K562 (cell line): ENCODE measurements at regions not wholly inside any gene's neighbourhood (a gene's known extent, or its start where the extent isn't known, plus 50 kb on each side); places are given as distances from the start of the nearest gene placed in this dataset.

Experiments used
- ATAC-seq: fragments of 200-7000 bp; cut with Tn5 transposase; 3 replicates; pipeline ENCODE4 v1.9.1; 2020; ENCODE audit warnings: moderate library complexity
- BruUV-seq: library from RNA; stranded (reverse); fragments of 400-500 nt; replicated peaks from 2 replicates; lab custom pipeline; 2021; lab: Mats Ljungman, UMichigan
- CTCF ChIA-PET: fragments of 300-600 bp; formaldehyde crosslinking; extraction: SDS; loops from one replicate; lab custom pipeline; 2021; ENCODE audit warnings: low intra/inter-chr PET ratio; lab: Yijun Ruan, JAX
- POLR2A ChIA-PET: fragments of 300-600, 350-650 bp; sonication (Branson Sonifier 250); formaldehyde crosslinking; extraction: SDS; loops from one replicate; lab custom pipeline; 2021; ENCODE audit warnings: antibody characterized with exemption, inconsistent platforms; lab: Yijun Ruan, JAX
- DNase-seq, 4 experiments: peaks; one replicate each; pipeline versions ENCODE4 v3.0.0 to v3.0.0-alpha.2; 2011 to 2018; ENCODE audit warnings: low spot score in 3 of 4, mixed read lengths in 3 of 4; ENCODE audit errors: extremely low read depth in 1 of 4
- FAIRE-seq: peaks from 2 replicates; lab custom pipeline; 2011; peaks lifted over from hg19 to GRCh38; lab: Jason Lieb, UNC
- H2AFZ ChIP-seq: 2 replicates; pipeline ENCODE4 v1.6.0; 2011; ENCODE audit warnings: low read depth, low read length, control low read depth, inconsistent platforms
- H3K27ac ChIP-seq: fragments of 200-600 bp; 3 replicates; pipeline ENCODE4 v1.8.0; 2011; ENCODE audit warnings: low read depth, mild to moderate bottlenecking, control low read depth, inconsistent platforms, low read length, moderate library complexity, mixed read lengths; ENCODE audit errors: extremely low read depth
- H3K27me3 ChIP-seq, 2 experiments: fragments of 300-600 bp in 1 of 2; 2 replicates in 1 of 2; 3 replicates in 1 of 2; pipeline versions ENCODE4 v1.6.0 to v1.8.0; 2011; ENCODE audit warnings: inconsistent platforms in 2 of 2, low read length in 2 of 2, mild to moderate bottlenecking in 1 of 2, mixed read lengths in 1 of 2, moderate library complexity in 1 of 2; ENCODE audit not compliant: control insufficient read depth in 2 of 2, insufficient read depth in 2 of 2
- H3K36me3 ChIP-seq: fragments of 300-600 bp; 3 replicates; pipeline ENCODE4 v1.8.0; 2011; ENCODE audit warnings: mild to moderate bottlenecking, low read length, inconsistent platforms; ENCODE audit not compliant: control insufficient read depth, insufficient read depth
- H3K4me1 ChIP-seq, 2 experiments: fragments of 200-600 bp in 1 of 2; replicated peaks in 1 of 2; 2 replicates in 1 of 2; 3 replicates in 1 of 2; pipeline versions ENCODE4 v1.5.1 to v1.8.0; 2011; ENCODE audit warnings: inconsistent platforms in 2 of 2, low read length in 2 of 2, mild to moderate bottlenecking in 1 of 2, mixed read lengths in 1 of 2, moderate library complexity in 1 of 2; ENCODE audit not compliant: control insufficient read depth in 2 of 2, insufficient read depth in 2 of 2
- H3K4me2 ChIP-seq: 2 replicates; pipeline ENCODE4 v1.6.1; 2011; ENCODE audit warnings: low read length, control low read depth, inconsistent platforms, mixed read lengths; ENCODE audit not compliant: insufficient read depth
- H3K4me3 ChIP-seq: fragments of 200-600 bp; sonication (generic), shearing (Covaris generic); 2 replicates; pipeline ENCODE4 v1.5.1; 2016; ENCODE audit warnings: control low read depth, inconsistent platforms
- H3K79me2 ChIP-seq: fragments of 200-600 bp; 3 replicates; pipeline ENCODE4 v1.8.0; 2011; ENCODE audit warnings: low read length, inconsistent platforms; ENCODE audit not compliant: control insufficient read depth, insufficient read depth
- H3K9ac ChIP-seq, 2 experiments: 2 replicates each; pipeline versions ENCODE4 v1.6.0 to v1.6.1; 2011; ENCODE audit warnings: low read depth in 2 of 2, low read length in 2 of 2, control low read depth in 1 of 2, inconsistent platforms in 1 of 2, mild to moderate bottlenecking in 1 of 2, mixed read lengths in 1 of 2; ENCODE audit not compliant: insufficient read depth in 1 of 2
- H3K9me1 ChIP-seq: one replicate; pipeline ENCODE4 v1.6.0; 2011; ENCODE audit warnings: inconsistent platforms, mild to moderate bottlenecking, low read length, moderate library complexity; ENCODE audit not compliant: control insufficient read depth, insufficient read depth
- H3K9me3 ChIP-seq: replicated peaks from 2 replicates; pipeline ENCODE4 v1.5.1; 2011; ENCODE audit warnings: low read depth, low read length, inconsistent platforms; ENCODE audit not compliant: control insufficient read depth, insufficient read depth
- H4K20me1 ChIP-seq: replicated peaks from 2 replicates; pipeline ENCODE4 v1.6.1; 2011; ENCODE audit warnings: low read length, inconsistent platforms, mixed read lengths; ENCODE audit not compliant: control insufficient read depth, insufficient read depth
- MYC ChIP-seq, 2 experiments: fragments of 250-450 bp in 1 of 2; sonication (Bioruptor Pico) in 1 of 2; IDR thresholded peaks; 2 replicates each; pipeline versions ENCODE4 v1.5.1 to v1.6.1; 2012 to 2021; ENCODE audit warnings: low read depth in 2 of 2, borderline replicate concordance in 1 of 2, improper control_type of control experiment in 1 of 2, low read length in 1 of 2, mild to moderate bottlenecking in 1 of 2, moderate library complexity in 1 of 2
- RCOR1 ChIP-seq, 2 experiments: IDR thresholded peaks; 2 replicates each; pipeline ENCODE4 v1.6.1; 2012; ENCODE audit warnings: low read depth in 2 of 2, low read length in 2 of 2, borderline replicate concordance in 1 of 2, improper control_type of control experiment in 1 of 2
- SOX6 ChIP-seq: fragments of 450-650 bp; IDR thresholded peaks from 2 replicates; pipeline ENCODE4 v1.6.1; 2014; ENCODE audit warnings: mild to moderate bottlenecking
- ZNF347 ChIP-seq: fragments of 450-650 bp; formaldehyde crosslinking; IDR thresholded peaks from 2 replicates; pipeline ENCODE4 v1.4.0; 2020; ENCODE audit warnings: low read depth, mild to moderate bottlenecking, moderate library complexity
- WGBS: fragments of 100-300 bp; shearing (Covaris generic); methylation state at CpG from one replicate; pipeline ENCODE4 v1.1.6; 2016; ENCODE audit warnings: low coverage, mixed read lengths; ENCODE audit not compliant: insufficient coverage; ENCODE audit errors: missing lambda C conversion rate; 5-methylcytosine and 5-hydroxymethylcytosine counted together
- in situ Hi-C: fragments of 300-500 bp; cut with MboI; formaldehyde crosslinking; loops from 4 replicates; pipeline ENCODE4 v1.15.0; 2018; ENCODE audit warnings: inconsistent platforms, mixed read lengths
- intact Hi-C: fragments of 100-400 bp; cut with micrococcal nuclease; formaldehyde crosslinking; loops from 2 replicates; pipeline ENCODE4 v1.14.2; 2022

DNA sequence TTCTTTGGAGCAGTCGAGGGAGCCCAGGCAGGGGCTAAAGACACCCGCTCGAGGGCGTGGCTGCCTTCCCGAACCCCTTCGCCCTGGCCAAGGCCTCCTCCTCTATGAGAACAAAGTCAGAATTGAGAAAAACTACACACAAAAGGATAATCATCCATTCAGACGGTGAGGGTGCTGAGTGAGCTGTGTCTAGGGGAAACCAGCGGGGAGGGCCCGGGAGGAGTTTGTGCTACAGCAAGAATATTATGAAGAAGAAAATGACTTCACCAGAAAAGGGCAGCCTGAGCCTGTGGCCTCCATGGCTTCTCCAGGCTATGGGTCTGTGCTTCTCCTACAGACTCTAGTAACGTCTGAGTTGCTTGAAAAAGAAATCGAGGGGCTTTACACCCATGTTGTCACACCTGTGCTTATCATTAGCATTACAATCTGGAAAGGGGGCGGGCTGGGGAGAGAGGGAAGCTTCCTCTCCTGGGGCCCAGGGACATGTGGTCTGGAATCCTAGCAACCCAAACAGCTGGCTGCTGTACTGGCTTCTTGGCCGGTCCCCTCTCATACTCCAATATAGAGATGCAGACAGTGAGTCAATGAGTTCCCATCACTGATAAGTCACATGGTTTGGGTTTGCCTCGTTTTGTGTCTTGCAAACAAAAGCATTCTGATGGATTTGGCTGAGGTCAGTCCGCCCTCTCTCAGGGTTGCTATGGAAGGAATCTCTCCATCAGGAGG, 52.0 kb upstream of the ARL4C start:
- no peaks in the 10 kb centered on the region for H3K9me3 ChIP-seq
- DNase-seq (no peak), FAIRE-seq (no peak), ATAC-seq (no peak)
- BruUV-seq, result no TSS peak
- H3K4me2 ChIP-seq, result no peak overlapping the region
- intact Hi-C loops, result loop anchor here (5.0 to 10.0 kb wide), 3 partner anchors 74 to 692 kb away; no protein-coding TSS in a partner anchor
- ChIA-PET CTCF (no interaction called here), POLR2A (no interaction called here)
- TF ChIP-seq ZNF347 (CRISPR knock-in tag) (no peak), MYC (IDR thresholded peaks at IDR 0.05; ENCODE audit: low read depth, low read length) (no peak), MYC (CRISPR knock-in tag; IDR thresholded peaks at IDR 0.05; ENCODE audit: borderline replicate concordance, low read depth) (no peak), SOX6 (no peak), RCOR1 (IDR thresholded peaks at IDR 0.05; ENCODE audit: borderline replicate concordance in 1 of 2, low read depth in 2 of 2, low read length in 2 of 2) (no peak)
- H3K36me3 ChIP-seq, result no peaks in the 10 kb centered on the region
- H3K27ac ChIP-seq, result no peak overlapping the region
- in situ Hi-C loops, result loop anchor here (10.0 to 25.0 kb wide), 2 partner anchors 556 to 687 kb away; partner anchors contain the start of genes HJURP and MSL3B
- no peak overlapping the region for H3K4me3 ChIP-seq
- no peak overlapping the region for H2AFZ ChIP-seq
- H4K20me1 ChIP-seq, result 0 out of 2 replicates have a peak, but pooled peaks cover 4% of the 10 kb centered on the region
- no peaks in the 10 kb centered on the region; a peak in 1 of 5 replicates for H3K27me3 ChIP-seq
- H3K9me1 ChIP-seq, result no peaks in the 10 kb centered on the region
- H3K79me2 ChIP-seq, result no peaks in the 10 kb centered on the region
- H3K4me1 ChIP-seq, result no peaks in the 10 kb centered on the region; a peak in 1 of 5 replicates
- WGBS, result 6% methylated on average over 10 of the region's 15 CpGs
- no peak overlapping the region for H3K9ac ChIP-seq
